GM12878 (cell line): ENCODE measurements at regions not wholly inside any gene's neighbourhood (a gene's known extent, or its start where the extent isn't known, plus 50 kb on each side); places are given as distances from the start of the nearest gene placed in this dataset.

Experiments used
- ATAC-seq: fragments of 200-7000 bp; cut with Tn5 transposase; 3 replicates; pipeline ENCODE4 v1.9.1; 2020; ENCODE audit warnings: mild to moderate bottlenecking, moderate library complexity
- BruUV-seq: library from RNA; stranded (reverse); fragments of 400-500 nt; replicated peaks from 2 replicates; lab custom pipeline; 2021; lab: Mats Ljungman, UMichigan
- CTCF ChIA-PET: fragments of 300-600 bp; sonication (Branson Sonifier 250); formaldehyde crosslinking; extraction: SDS; loops from one replicate; lab custom pipeline; 2021; ENCODE audit warnings: inconsistent platforms; lab: Yijun Ruan, JAX
- POLR2A ChIA-PET: fragments of 350-600 bp; formaldehyde crosslinking; extraction: SDS; loops from one replicate; lab custom pipeline; 2021; ENCODE audit warnings: inconsistent platforms; lab: Charles Lee
- RAD21 ChIA-PET: fragments of 300-600 bp; sonication (Branson Sonifier 250); formaldehyde crosslinking; loops from one replicate; lab custom pipeline; 2023; ENCODE audit warnings: antibody characterized with exemption; ENCODE audit not compliant: unreplicated experiment; lab: Charles Lee
- SMC1A ChIA-PET: fragments of 300-600 bp; sonication (Branson Sonifier 250); formaldehyde crosslinking; loops from one replicate; lab custom pipeline; 2023; ENCODE audit not compliant: unreplicated experiment, uncharacterized antibody; lab: Charles Lee
- DNase-seq: peaks from one replicate; pipeline ENCODE4 v3.0.0-alpha.2; 2011; ENCODE audit warnings: low read depth, low spot score
- FAIRE-seq: peaks from 3 replicates; lab custom pipeline; 2011; peaks lifted over from hg19 to GRCh38; lab: Jason Lieb, UNC
- H2AFZ ChIP-seq: 2 replicates; pipeline ENCODE4 v1.6.0; 2011; ENCODE audit warnings: low read depth, low read length, control low read depth; ENCODE audit not compliant: control insufficient read depth
- H3K27ac ChIP-seq: 2 replicates; pipeline ENCODE4 v1.5.1; 2011; ENCODE audit warnings: control low read depth; ENCODE audit not compliant: control insufficient read depth, insufficient read depth
- H3K27me3 ChIP-seq, 2 experiments: replicated peaks in 1 of 2; 2 replicates each; pipeline versions ENCODE4 v1.6.0 to v1.6.1; 2011; ENCODE audit warnings: low read length in 1 of 2; ENCODE audit not compliant: control insufficient read depth in 2 of 2, insufficient read depth in 2 of 2
- H3K36me3 ChIP-seq, 2 experiments: 2 replicates each; pipeline ENCODE4 v1.5.1; 2011; ENCODE audit warnings: low read length in 1 of 2; ENCODE audit not compliant: control insufficient read depth in 2 of 2, insufficient read depth in 2 of 2
- H3K4me1 ChIP-seq: 2 replicates; pipeline ENCODE4 v1.6.1; 2011; ENCODE audit warnings: mild to moderate bottlenecking, low read length, moderate library complexity, mixed read lengths; ENCODE audit not compliant: control insufficient read depth, insufficient read depth
- H3K4me2 ChIP-seq: 2 replicates; pipeline ENCODE4 v1.6.0; 2011; ENCODE audit warnings: control low read depth; ENCODE audit not compliant: control insufficient read depth, insufficient read depth
- H3K4me3 ChIP-seq: fragments of 200-600 bp; sonication (generic); 2 replicates; pipeline ENCODE4 v1.5.1; 2016
- H3K79me2 ChIP-seq: 2 replicates; pipeline ENCODE4 v1.6.0; 2011; ENCODE audit warnings: low read length; ENCODE audit not compliant: control insufficient read depth, insufficient read depth
- H3K9ac ChIP-seq: 2 replicates; pipeline ENCODE4 v1.8.0; 2011; ENCODE audit warnings: low read length, control low read depth, mixed read lengths; ENCODE audit not compliant: control insufficient read depth, insufficient read depth
- H3K9me3 ChIP-seq: replicated peaks from 3 replicates; pipeline ENCODE4 v1.5.1; 2011; ENCODE audit warnings: mild to moderate bottlenecking, low read length; ENCODE audit not compliant: control insufficient read depth, insufficient read depth
- H4K20me1 ChIP-seq: 2 replicates; pipeline ENCODE4 v1.6.0; 2011; ENCODE audit not compliant: control insufficient read depth, insufficient read depth
- BACH1 ChIP-seq: fragments of 450-650 bp; IDR thresholded peaks from 2 replicates; pipeline ENCODE4 v1.6.1; 2017; ENCODE audit warnings: mild to moderate bottlenecking, borderline replicate concordance
- BCLAF1 ChIP-seq: fragments of 450-650 bp; IDR thresholded peaks from 2 replicates; pipeline ENCODE4 v1.6.1; 2017; ENCODE audit warnings: antibody characterized with exemption, mild to moderate bottlenecking, moderate library complexity
- MEF2A ChIP-seq: IDR thresholded peaks from 2 replicates; pipeline ENCODE4 v1.6.1; 2011; ENCODE audit warnings: low read depth, mild to moderate bottlenecking, low read length, moderate library complexity; ENCODE audit not compliant: insufficient read depth
- NFYB ChIP-seq: IDR thresholded peaks from 2 replicates; pipeline ENCODE4 v1.6.1; 2011; ENCODE audit warnings: low read depth, mild to moderate bottlenecking, low read length, improper control_type of control experiment, moderate library complexity; ENCODE audit not compliant: insufficient read depth
- NKRF ChIP-seq: fragments of 450-650 bp; conservative IDR thresholded peaks from 2 replicates; pipeline ENCODE4 v1.6.1; 2017; ENCODE audit warnings: mild to moderate bottlenecking, moderate library complexity
- PRDM15 ChIP-seq: fragments of 450-650 bp; formaldehyde crosslinking; IDR thresholded peaks from 2 replicates; pipeline ENCODE4 v1.4.0; 2020; ENCODE audit warnings: mild to moderate bottlenecking, moderate library complexity
- SMAD5 ChIP-seq: IDR thresholded peaks from 2 replicates; pipeline ENCODE4 v1.6.1; 2016; ENCODE audit warnings: antibody characterized with exemption, low read depth
- WGBS: methylation state at CpG from one replicate; pipeline ENCODE4 v1.1.6; 2016; ENCODE audit warnings: low lambda C conversion rate; ENCODE audit not compliant: insufficient replicate concordance, insufficient coverage; ENCODE audit errors: missing lambda C conversion rate; 5-methylcytosine and 5-hydroxymethylcytosine counted together
- in situ Hi-C: fragments of 300-500 bp; cut with MboI; formaldehyde crosslinking; loops from 9 replicates; pipeline ENCODE4 v1.14.3; 2018; ENCODE audit warnings: mixed read lengths
- intact Hi-C: fragments of 100-400 bp; cut with micrococcal nuclease; formaldehyde crosslinking; loops from one replicate; pipeline ENCODE4 v1.14.2; 2022; ENCODE audit not compliant: unreplicated experiment
- TF ChIP-seq, protein P1 (sequence below), 3 experiments: IDR thresholded peaks in 2 of 3; conservative IDR thresholded peaks in 1 of 3; 2 replicates each; pipeline ENCODE4 v1.5.1; 2011; ENCODE audit warnings: low read depth in 3 of 3, low read length in 3 of 3, mild to moderate bottlenecking in 3 of 3, control low read depth in 2 of 3, moderate library complexity in 2 of 3, inconsistent platforms in 1 of 3, mixed read lengths in 1 of 3; ENCODE audit not compliant: control insufficient read depth in 2 of 3, insufficient read depth in 1 of 3; ENCODE audit errors: extremely low read depth in 1 of 3
- TF ChIP-seq, protein P2 (sequence below): fragments of 450-650 bp; IDR thresholded peaks from 2 replicates; pipeline ENCODE4 v1.6.1; 2017; ENCODE audit warnings: mild to moderate bottlenecking, low read depth, inconsistent platforms; ENCODE audit not compliant: poor library complexity, severe bottlenecking

- no peak for DNase-seq
- H3K36me3 ChIP-seq: no peaks in the 10 kb centered on the region
- H3K4me1 ChIP-seq: no peaks in the 10 kb centered on the region
- POLR2A ChIA-PET: no interaction called here
- CTCF ChIA-PET: no interaction called here
- H3K27me3 ChIP-seq: peaks cover 0 to 1% of the 10 kb centered on the region in 2 experiments; a peak in 1 of 4 replicates
- H3K9me3 ChIP-seq: no peaks in the 10 kb centered on the region
- RAD21 ChIA-PET: no interaction called here
- no peak for FAIRE-seq
- in situ Hi-C loops (no loop called here), intact Hi-C loops (no loop called here)
- no peak overlapping the region for H3K9ac ChIP-seq
- WGBS: 0% methylated on average over 2 of the region's 2 CpGs
- H3K4me2 ChIP-seq: no peak overlapping the region
- H2AFZ ChIP-seq: no peak overlapping the region
- H4K20me1 ChIP-seq: no peaks in the 10 kb centered on the region
- H3K79me2 ChIP-seq: no peaks in the 10 kb centered on the region
- H3K27ac ChIP-seq: no peak overlapping the region
- SMC1A ChIA-PET: no interaction called here
- no TSS peak for BruUV-seq
- no peak for ATAC-seq
- no peak overlapping the region for H3K4me3 ChIP-seq
- TF ChIP-seq SMAD5: no peak
- TF ChIP-seq BCLAF1: no peak
- no peak for TF ChIP-seq NFYB
- TF ChIP-seq, protein P1, sequence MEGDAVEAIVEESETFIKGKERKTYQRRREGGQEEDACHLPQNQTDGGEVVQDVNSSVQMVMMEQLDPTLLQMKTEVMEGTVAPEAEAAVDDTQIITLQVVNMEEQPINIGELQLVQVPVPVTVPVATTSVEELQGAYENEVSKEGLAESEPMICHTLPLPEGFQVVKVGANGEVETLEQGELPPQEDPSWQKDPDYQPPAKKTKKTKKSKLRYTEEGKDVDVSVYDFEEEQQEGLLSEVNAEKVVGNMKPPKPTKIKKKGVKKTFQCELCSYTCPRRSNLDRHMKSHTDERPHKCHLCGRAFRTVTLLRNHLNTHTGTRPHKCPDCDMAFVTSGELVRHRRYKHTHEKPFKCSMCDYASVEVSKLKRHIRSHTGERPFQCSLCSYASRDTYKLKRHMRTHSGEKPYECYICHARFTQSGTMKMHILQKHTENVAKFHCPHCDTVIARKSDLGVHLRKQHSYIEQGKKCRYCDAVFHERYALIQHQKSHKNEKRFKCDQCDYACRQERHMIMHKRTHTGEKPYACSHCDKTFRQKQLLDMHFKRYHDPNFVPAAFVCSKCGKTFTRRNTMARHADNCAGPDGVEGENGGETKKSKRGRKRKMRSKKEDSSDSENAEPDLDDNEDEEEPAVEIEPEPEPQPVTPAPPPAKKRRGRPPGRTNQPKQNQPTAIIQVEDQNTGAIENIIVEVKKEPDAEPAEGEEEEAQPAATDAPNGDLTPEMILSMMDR (IDR thresholded peaks at IDR 0.05 in 2 of 3, conservative IDR thresholded peaks at IDR 0.05 in 1 of 3; ENCODE audit: control insufficient read depth in 2 of 3, extremely low read depth in 1 of 3, insufficient read depth in 1 of 3, low read depth in 3 of 3, low read length in 3 of 3): no peak
- no peak for TF ChIP-seq NKRF
- TF ChIP-seq, protein P2, sequence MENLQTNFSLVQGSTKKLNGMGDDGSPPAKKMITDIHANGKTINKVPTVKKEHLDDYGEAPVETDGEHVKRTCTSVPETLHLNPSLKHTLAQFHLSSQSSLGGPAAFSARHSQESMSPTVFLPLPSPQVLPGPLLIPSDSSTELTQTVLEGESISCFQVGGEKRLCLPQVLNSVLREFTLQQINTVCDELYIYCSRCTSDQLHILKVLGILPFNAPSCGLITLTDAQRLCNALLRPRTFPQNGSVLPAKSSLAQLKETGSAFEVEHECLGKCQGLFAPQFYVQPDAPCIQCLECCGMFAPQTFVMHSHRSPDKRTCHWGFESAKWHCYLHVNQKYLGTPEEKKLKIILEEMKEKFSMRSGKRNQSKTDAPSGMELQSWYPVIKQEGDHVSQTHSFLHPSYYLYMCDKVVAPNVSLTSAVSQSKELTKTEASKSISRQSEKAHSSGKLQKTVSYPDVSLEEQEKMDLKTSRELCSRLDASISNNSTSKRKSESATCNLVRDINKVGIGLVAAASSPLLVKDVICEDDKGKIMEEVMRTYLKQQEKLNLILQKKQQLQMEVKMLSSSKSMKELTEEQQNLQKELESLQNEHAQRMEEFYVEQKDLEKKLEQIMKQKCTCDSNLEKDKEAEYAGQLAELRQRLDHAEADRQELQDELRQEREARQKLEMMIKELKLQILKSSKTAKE: no peak
- no peak for TF ChIP-seq MEF2A
- no peak for TF ChIP-seq BACH1
- no peak for TF ChIP-seq PRDM15 (CRISPR knock-in tag)
These were observed 98.2 kb downstream of the KLF5 start for GRCh38 chr13:73157031-73157430.
